BLaER1 treated with 17β-estradiol and CSF1 and Interleukin-3, amounts not matched to agents 10 nM and 100 nM (cell line): ENCODE measurements at regions not wholly inside any gene's neighbourhood (a gene's known extent, or its start where the extent isn't known, plus 50 kb on each side); places are given as distances from the start of the nearest gene placed in this dataset.

Experiments
- H3K27ac ChIP-seq, 11 experiments: shearing (Covaris generic); formaldehyde crosslinking; 2 replicates each; pipeline ENCODE4 v1.8.1; 2022
- H3K27me3 ChIP-seq, 11 experiments: shearing (Covaris generic); formaldehyde crosslinking; 2 replicates each; pipeline ENCODE4 v1.8.1; 2022
- H3K36me3 ChIP-seq, 11 experiments: shearing (Covaris generic); formaldehyde crosslinking; 2 replicates each; pipeline ENCODE4 v1.8.1; 2022
- H3K4me1 ChIP-seq, 10 experiments: shearing (Covaris generic); formaldehyde crosslinking; 2 replicates each; pipeline ENCODE4 v1.8.1; 2022
- H3K4me2 ChIP-seq, 11 experiments: shearing (Covaris generic); formaldehyde crosslinking; 2 replicates each; pipeline ENCODE4 v1.8.1; 2022
- H3K4me3 ChIP-seq, 10 experiments: shearing (Covaris generic); formaldehyde crosslinking; 2 replicates each; pipeline ENCODE4 v1.8.1; 2022
- H3K9ac ChIP-seq, 11 experiments: shearing (Covaris generic); formaldehyde crosslinking; 2 replicates each; pipeline ENCODE4 v1.8.1; 2022
- H3K9me3 ChIP-seq, 11 experiments: shearing (Covaris generic); formaldehyde crosslinking; replicated peaks in 1 of 11; 2 replicates each; pipeline ENCODE4 v1.8.1; 2022
- H4K20me1 ChIP-seq, 11 experiments: shearing (Covaris generic); formaldehyde crosslinking; 2 replicates each; pipeline ENCODE4 v1.8.1; 2022
- Cebpa-rat ChIP-seq, 11 experiments: shearing (Covaris generic); IDR thresholded peaks; 2 replicates each; pipeline ENCODE4 v1.8.1; 2022

- Histone ChIP-seq H3K27me3 (no peaks in the 10 kb centered on the region), H3K27ac (no peak overlapping the region), H3K4me3 (no peak overlapping the region), H3K9ac (no peak overlapping the region), H3K36me3 (no peaks in the 10 kb centered on the region), H3K9me3 (peaks cover 0 to 3% (median 0%) of the 10 kb centered on the region in 11 experiments; a peak in 1 of 22 replicates), H3K4me2 (no peak overlapping the region), H4K20me1 (no peaks in the 10 kb centered on the region), H3K4me1 (no peaks in the 10 kb centered on the region)
- no peak for TF ChIP-seq Cebpa-rat (IDR thresholded peaks at IDR 0.05)
Observed at GRCh38 chr5:98656125-98656795, 117.2 kb upstream of the RGMB start.

GRCh38 chr5:98656796-98657195 is 116.7 kb upstream of the RGMB start:
- Histone ChIP-seq H3K36me3 (no peaks in the 10 kb centered on the region), H3K27ac (no peak overlapping the region)

DNA sequence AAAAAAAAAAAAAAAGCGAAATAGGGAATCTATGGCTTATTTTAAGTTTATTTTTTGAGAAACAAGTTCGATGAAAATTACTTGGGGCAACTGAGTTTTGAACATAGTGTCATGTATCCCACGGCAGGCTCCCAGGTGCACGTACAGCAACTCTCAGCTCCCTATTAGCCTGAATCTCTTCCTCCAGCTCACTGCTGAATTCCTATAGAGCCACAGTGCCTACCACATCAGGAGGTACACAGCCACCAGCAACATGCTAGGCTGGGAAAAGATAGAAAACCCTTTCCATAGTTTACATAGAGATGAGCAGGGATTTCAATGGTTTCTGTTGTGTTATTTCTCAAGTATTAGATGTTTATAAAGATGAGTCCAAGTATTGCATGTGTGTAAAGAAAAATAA is 115.9 kb upstream of the RGMB start:
- no peaks in the 10 kb centered on the region for H3K27me3 ChIP-seq

More at GRCh38 chr5:98656796-98657195, 116.7 kb upstream of the RGMB start:
- Histone ChIP-seq H3K4me3 (no peak overlapping the region), H3K4me1 (no peaks in the 10 kb centered on the region), H4K20me1 (no peaks in the 10 kb centered on the region), H3K9ac (no peak overlapping the region), H3K9me3 (peaks cover 0 to 8% (median 0%) of the 10 kb centered on the region in 11 experiments; a peak in 2 of 22 replicates), H3K4me2 (no peak overlapping the region), H3K27me3 (no peaks in the 10 kb centered on the region)
- TF ChIP-seq Cebpa-rat (IDR thresholded peaks at IDR 0.05): no peak

DNA sequence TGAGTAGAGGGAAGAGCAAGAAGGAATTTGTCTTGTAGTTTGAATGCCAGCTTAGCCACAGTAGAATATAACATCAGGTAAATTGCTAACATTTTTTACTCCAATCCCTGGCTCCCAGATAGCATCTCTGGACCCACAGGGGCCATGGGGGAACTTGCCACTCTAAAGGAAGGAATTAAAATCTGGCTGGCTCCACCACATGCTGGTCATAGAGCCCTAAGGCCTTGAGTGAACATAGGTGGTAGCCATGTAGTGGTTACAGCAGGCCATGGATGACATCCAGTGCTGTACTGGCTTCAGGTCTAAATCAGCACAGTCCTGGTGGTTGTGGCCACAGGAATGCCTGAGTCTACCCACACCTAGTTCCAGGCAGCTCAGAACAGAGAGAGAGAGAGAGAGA is 109.9 kb upstream of the RGMB start:
- H4K20me1 ChIP-seq: no peaks in the 10 kb centered on the region
- no peak overlapping the region for H3K4me2 ChIP-seq
- H3K36me3 ChIP-seq: no peaks in the 10 kb centered on the region
- no peak overlapping the region for H3K9ac ChIP-seq
- H3K9me3 ChIP-seq: peaks cover 10 to 39% (median 23%) of the 10 kb centered on the region in 11 experiments
- TF ChIP-seq Cebpa-rat (IDR thresholded peaks at IDR 0.05): no peak
- H3K4me1 ChIP-seq: peaks cover 0 to 4% (median 3%) of the 10 kb centered on the region in 10 experiments; a peak in 6 of 20 replicates
- no peak overlapping the region for H3K4me3 ChIP-seq
- H3K27ac ChIP-seq: no peak overlapping the region
- H3K27me3 ChIP-seq: no peaks in the 10 kb centered on the region

More for the DNA sequence above, 115.9 kb upstream of the RGMB start:
- Histone ChIP-seq H3K27ac (no peak overlapping the region), H3K4me2 (no peak overlapping the region), H3K4me1 (no peaks in the 10 kb centered on the region), H3K9me3 (peaks cover 0 to 12% (median 3%) of the 10 kb centered on the region in 11 experiments; a peak in 3 of 22 replicates), H3K9ac (no peak overlapping the region), H4K20me1 (no peaks in the 10 kb centered on the region), H3K36me3 (no peaks in the 10 kb centered on the region), H3K4me3 (no peak overlapping the region)
- no peak for TF ChIP-seq Cebpa-rat (IDR thresholded peaks at IDR 0.05)

DNA sequence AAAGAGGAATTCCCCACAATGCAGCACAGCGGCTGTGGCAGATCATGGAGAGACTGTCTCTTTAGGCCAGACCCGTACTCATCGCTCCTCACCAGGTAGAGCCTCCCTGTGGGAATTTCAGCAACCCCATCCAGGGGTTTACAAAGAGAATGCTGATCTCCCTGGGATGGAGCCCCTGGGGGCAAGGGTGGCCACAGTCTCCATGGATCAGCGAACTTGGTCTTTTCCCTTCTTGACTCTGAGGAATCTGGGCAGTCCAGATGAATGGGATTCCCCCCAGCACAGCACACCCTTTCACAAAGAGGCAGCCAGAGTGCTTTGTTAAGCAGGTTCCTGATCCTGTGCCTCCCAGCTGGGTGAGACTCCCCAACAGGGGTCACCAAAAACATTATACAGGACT is 108.7 kb upstream of the RGMB start:
- Histone ChIP-seq H4K20me1 (no peaks in the 10 kb centered on the region), H3K36me3 (no peaks in the 10 kb centered on the region), H3K27ac (no peak overlapping the region), H3K9me3 (peaks cover 10 to 39% (median 23%) of the 10 kb centered on the region in 11 experiments), H3K9ac (no peak overlapping the region), H3K4me1 (peaks cover 0 to 7% (median 5%) of the 10 kb centered on the region in 10 experiments; a peak in 6 of 20 replicates), H3K4me3 (no peak overlapping the region), H3K27me3 (no peaks in the 10 kb centered on the region), H3K4me2 (no peak overlapping the region)
- TF ChIP-seq Cebpa-rat (IDR thresholded peaks at IDR 0.05): no peak

- TF ChIP-seq Cebpa-rat (IDR thresholded peaks at IDR 0.05): no peak
Observed at GRCh38 chr5:98679963-98680362, 93.5 kb upstream of the RGMB start.

GRCh38 chr5:98690002-98690401 is 83.5 kb upstream of the RGMB start:
- Histone ChIP-seq H4K20me1 (no peaks in the 10 kb centered on the region), H3K9ac (no peak overlapping the region), H3K4me3 (no peak overlapping the region), H3K9me3 (peaks cover 8 to 39% (median 23%) of the 10 kb centered on the region in 11 experiments; a peak in 18 of 22 replicates), H3K36me3 (no peaks in the 10 kb centered on the region), H3K27me3 (no peaks in the 10 kb centered on the region), H3K4me2 (no peak overlapping the region), H3K27ac (no peak overlapping the region), H3K4me1 (no peaks in the 10 kb centered on the region)
- no peak for TF ChIP-seq Cebpa-rat (IDR thresholded peaks at IDR 0.05)

More at GRCh38 chr5:98679963-98680362, 93.5 kb upstream of the RGMB start:
- H4K20me1 ChIP-seq: no peaks in the 10 kb centered on the region
- H3K27me3 ChIP-seq: no peaks in the 10 kb centered on the region
- H3K9me3 ChIP-seq: peaks cover 0 to 4% (median 0%) of the 10 kb centered on the region in 11 experiments; a peak in 3 of 22 replicates
- peaks cover 8 to 17% (median 15%) of the 10 kb centered on the region in 10 experiments; a peak in 19 of 20 replicates for H3K4me1 ChIP-seq
- H3K4me2 ChIP-seq: peak overlapping the region; percentile 52 to 67 (median 58)
- H3K36me3 ChIP-seq: no peaks in the 10 kb centered on the region
- H3K4me3 ChIP-seq: no peak overlapping the region
- peak overlapping the region in 5 of 11 experiments; percentile 15 to 40 (median 27); a peak in 3 of 22 replicates for H3K27ac ChIP-seq
- H3K9ac ChIP-seq: no peak overlapping the region

DNA sequence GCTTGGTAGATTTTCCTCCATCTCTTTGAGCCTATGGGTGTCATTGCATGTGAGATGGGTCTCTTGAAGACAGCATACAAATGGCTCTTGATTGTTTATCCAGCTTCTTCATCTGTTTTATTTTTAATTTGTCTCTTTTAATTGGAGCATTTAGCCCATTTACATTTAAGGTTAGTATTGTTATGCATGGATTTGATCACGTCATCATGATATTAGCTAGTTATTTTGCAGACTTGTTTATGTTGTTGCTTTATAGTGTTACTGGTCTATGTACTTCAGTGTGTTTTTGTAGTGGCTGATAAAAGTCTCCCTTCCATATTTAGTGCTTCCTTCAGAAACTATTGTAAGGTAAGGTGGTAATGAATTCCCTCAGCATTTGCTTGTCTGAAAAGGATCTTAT is 78.6 kb upstream of the RGMB start:
- no peak overlapping the region for H3K27ac ChIP-seq
- no peaks in the 10 kb centered on the region for H3K36me3 ChIP-seq
- H3K4me3 ChIP-seq: no peak overlapping the region
- H3K9ac ChIP-seq: no peak overlapping the region
- no peaks in the 10 kb centered on the region for H3K4me1 ChIP-seq
- H3K27me3 ChIP-seq: no peaks in the 10 kb centered on the region
- TF ChIP-seq Cebpa-rat (IDR thresholded peaks at IDR 0.05): no peak
- peaks cover 12 to 42% (median 19%) of the 10 kb centered on the region in 11 experiments; a peak in 19 of 22 replicates for H3K9me3 ChIP-seq
- H3K4me2 ChIP-seq: no peak overlapping the region
- H4K20me1 ChIP-seq: no peaks in the 10 kb centered on the region

- Histone ChIP-seq H3K4me3 (no peak overlapping the region), H3K4me1 (peaks cover 0 to 12% (median 10%) of the 10 kb centered on the region in 10 experiments; a peak in 13 of 20 replicates), H3K9ac (no peak overlapping the region), H3K36me3 (no peaks in the 10 kb centered on the region), H3K27me3 (no peaks in the 10 kb centered on the region), H3K9me3 (peaks cover 26 to 59% (median 33%) of the 10 kb centered on the region in 11 experiments), H3K27ac (no peak overlapping the region), H3K4me2 (no peak overlapping the region), H4K20me1 (no peaks in the 10 kb centered on the region)
- no peak for TF ChIP-seq Cebpa-rat (IDR thresholded peaks at IDR 0.05)
Observed at GRCh38 chr5:98698359-98698758, 75.1 kb upstream of the RGMB start.
